Pancreas (tissue), 10 donors: ENCODE measurements at regions not wholly inside any gene's neighbourhood (a gene's known extent, or its start where the extent isn't known, plus 50 kb on each side); places are given as distances from the start of the nearest gene placed in this dataset.

Experiments used
- ATAC-seq, 4 donors: fragments of 200-7000 bp; cut with Tn5 transposase; one replicate each; pipeline versions ENCODE4 v1.8.0 to v1.9.1; 2020; ENCODE audit warnings: mild to moderate bottlenecking in 4 of 4, moderate library complexity in 4 of 4
- DNase-seq, 6 donors: peaks; one replicate each; pipeline ENCODE4 v3.0.0-alpha.2; 2020
- FAIRE-seq: peaks from 2 replicates; lab custom pipeline; 2012; peaks lifted over from hg19 to GRCh38; lab: Jason Lieb, UNC
- H3K27ac ChIP-seq, 4 donors: fragments of 200-600 bp; sonication (generic); 1 replicate in 3 of 4; 2 replicates in 1 of 4; pipeline versions ENCODE4 v1.5.0 to v1.8.0; 2020
- H3K27me3 ChIP-seq, 4 donors: fragments of 200-600 bp; one replicate each; pipeline ENCODE4 v1.8.0; 2021
- H3K36me3 ChIP-seq, 3 donors: fragments of 200-600 bp; sonication (generic) in 1 of 3; one replicate each; pipeline versions ENCODE4 v1.5.0 to v1.8.0; 2020 to 2021
- H3K4me1 ChIP-seq, 3 donors: fragments of 200-600 bp; one replicate each; pipeline ENCODE4 v1.8.0; 2021
- H3K4me3 ChIP-seq, 4 donors: fragments of 200-600 bp; sonication (generic) in 2 of 4; one replicate each; pipeline versions ENCODE4 v1.5.0 to v1.8.0; 2020 to 2021
- H3K9me3 ChIP-seq, 4 donors: fragments of 200-600 bp; one replicate each; pipeline ENCODE4 v1.8.0; 2021
- WGBS, 2 donors: extraction: QIAGEN DNeasy Blood & Tissue Kit; methylation state at CpG; one replicate each; pipeline ENCODE4 v1.1.7; 2013; 5-methylcytosine and 5-hydroxymethylcytosine counted together
- intact Hi-C, 3 donors: fragments of 100-400 bp; cut with DNase I; formaldehyde crosslinking; loops; one replicate each; pipeline versions ENCODE4 v1.11.1 to v1.14.2; 2022
- TF ChIP-seq, protein P1 (sequence below), 4 donors: fragments of 200-600 bp; sonication (generic) in 3 of 4; IDR thresholded peaks; one replicate each; pipeline versions ENCODE4 v1.5.0 to v1.8.0; 2021; ENCODE audit warnings: antibody characterized with exemption in 4 of 4
- donor health status: healthy with polysubstance abuse.
- donor health status: DM: no; HTN: no; CAD: no; lungs with moderate emphysema.
- donor health status: DM: no; HTN: no; CAD: no.
- donor health status: control.
- donor health status: control.
- donor health status: Bipolar disorder and iron deficiency.
- donor health status: DM: yes; HTN: yes; CAD: no.
- donor health status: DM: no; HTN: no; CAD: no.
- donor health status: DM: no; HTN: no; CAD: no.
- donor health status: DM: yes; HTN: yes; CAD: no.

DNA sequence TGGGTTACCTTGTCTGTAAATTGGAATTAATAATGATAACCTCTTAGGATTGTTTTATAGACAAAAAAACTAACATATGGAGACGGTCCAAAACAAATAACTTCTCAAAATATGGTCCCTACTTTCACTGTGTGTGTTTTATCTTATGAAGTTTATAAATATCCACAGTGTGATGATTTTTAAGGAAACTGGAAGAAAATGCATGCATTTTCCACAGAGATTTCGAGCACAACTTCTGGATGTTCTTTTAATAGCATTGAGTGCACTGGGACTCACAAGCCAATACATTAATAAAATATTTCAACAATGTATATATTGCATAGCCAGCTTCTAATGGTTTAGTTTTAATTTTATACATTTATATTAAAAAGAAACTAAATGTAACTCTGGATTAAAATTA is 87.9 kb upstream of the SPHKAP start:
- no peaks in the 10 kb centered on the region for H3K27me3 ChIP-seq
- WGBS, 2 donors: 44 to 54% methylated on average over 2 of the region's 2 CpGs
- TF ChIP-seq, protein P1, sequence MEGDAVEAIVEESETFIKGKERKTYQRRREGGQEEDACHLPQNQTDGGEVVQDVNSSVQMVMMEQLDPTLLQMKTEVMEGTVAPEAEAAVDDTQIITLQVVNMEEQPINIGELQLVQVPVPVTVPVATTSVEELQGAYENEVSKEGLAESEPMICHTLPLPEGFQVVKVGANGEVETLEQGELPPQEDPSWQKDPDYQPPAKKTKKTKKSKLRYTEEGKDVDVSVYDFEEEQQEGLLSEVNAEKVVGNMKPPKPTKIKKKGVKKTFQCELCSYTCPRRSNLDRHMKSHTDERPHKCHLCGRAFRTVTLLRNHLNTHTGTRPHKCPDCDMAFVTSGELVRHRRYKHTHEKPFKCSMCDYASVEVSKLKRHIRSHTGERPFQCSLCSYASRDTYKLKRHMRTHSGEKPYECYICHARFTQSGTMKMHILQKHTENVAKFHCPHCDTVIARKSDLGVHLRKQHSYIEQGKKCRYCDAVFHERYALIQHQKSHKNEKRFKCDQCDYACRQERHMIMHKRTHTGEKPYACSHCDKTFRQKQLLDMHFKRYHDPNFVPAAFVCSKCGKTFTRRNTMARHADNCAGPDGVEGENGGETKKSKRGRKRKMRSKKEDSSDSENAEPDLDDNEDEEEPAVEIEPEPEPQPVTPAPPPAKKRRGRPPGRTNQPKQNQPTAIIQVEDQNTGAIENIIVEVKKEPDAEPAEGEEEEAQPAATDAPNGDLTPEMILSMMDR (IDR thresholded peaks at IDR 0.05): no peak
- ATAC-seq (no peak), DNase-seq (no peak), FAIRE-seq (no peak)
- H3K9me3 ChIP-seq: no peaks in the 10 kb centered on the region
- H3K36me3 ChIP-seq: no peaks in the 10 kb centered on the region
- intact Hi-C loops: no loop called here
- no peak overlapping the region for H3K4me3 ChIP-seq
- H3K4me1 ChIP-seq: no peaks in the 10 kb centered on the region
- no peak overlapping the region for H3K27ac ChIP-seq

DNA sequence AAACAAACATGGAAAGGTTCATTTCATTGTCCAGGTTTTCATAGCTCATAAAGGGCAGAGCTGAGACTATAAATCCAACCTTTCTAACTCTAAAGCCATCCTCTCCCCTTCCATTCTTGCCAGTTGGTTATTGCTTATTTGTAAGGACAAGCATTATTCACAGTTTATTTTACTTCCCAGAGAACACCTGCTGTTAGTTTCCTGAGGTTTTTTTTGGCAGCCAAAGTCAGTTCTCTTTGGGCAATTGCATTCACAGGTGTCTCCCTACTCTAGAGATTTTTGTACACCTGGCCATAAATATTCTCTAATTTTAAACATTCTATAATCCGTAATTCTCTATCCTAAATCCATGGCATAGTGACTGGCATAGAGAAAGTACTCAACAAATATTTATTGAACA is 87.3 kb upstream of the SPHKAP start:
- WGBS, 2 donors: 34 to 51% methylated on average over 1 of the region's 1 CpG
- no peaks in the 10 kb centered on the region for H3K27me3 ChIP-seq
- TF ChIP-seq, protein P1 (IDR thresholded peaks at IDR 0.05): no peak
- DNase-seq (no peak), FAIRE-seq (no peak), ATAC-seq (no peak)
- H3K4me1 ChIP-seq: no peaks in the 10 kb centered on the region
- H3K4me3 ChIP-seq: no peak overlapping the region
- H3K36me3 ChIP-seq: no peaks in the 10 kb centered on the region
- intact Hi-C loops: no loop called here
- H3K9me3 ChIP-seq: no peaks in the 10 kb centered on the region
- H3K27ac ChIP-seq: no peak overlapping the region

DNA sequence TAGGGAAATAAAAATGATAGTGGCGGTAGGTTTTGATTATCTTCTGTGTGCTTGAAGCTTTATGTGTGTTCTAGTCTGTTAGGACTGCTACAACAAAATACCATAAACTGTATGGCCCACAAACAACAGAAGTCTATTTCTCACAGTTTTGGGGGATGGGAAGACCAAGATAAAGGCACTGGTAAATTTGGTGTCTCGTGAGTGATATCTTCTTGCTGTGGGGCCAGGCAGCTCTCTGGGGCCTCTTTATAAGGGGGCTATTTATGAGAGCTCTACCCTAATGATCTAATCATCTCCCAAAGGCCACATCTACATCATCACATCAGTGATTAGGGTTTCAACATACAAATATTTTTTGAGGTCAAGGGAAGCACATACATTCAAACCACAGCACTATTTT is 86.8 kb upstream of the SPHKAP start:
- no peaks in the 10 kb centered on the region for H3K36me3 ChIP-seq
- no peaks in the 10 kb centered on the region for H3K9me3 ChIP-seq
- H3K27ac ChIP-seq: no peak overlapping the region
- FAIRE-seq (no peak), DNase-seq (no peak), ATAC-seq (no peak)
- 76 to 88% methylated on average over 2 of the region's 2 CpGs for WGBS, 2 donors
- H3K4me3 ChIP-seq: no peak overlapping the region
- no peaks in the 10 kb centered on the region for H3K4me1 ChIP-seq
- TF ChIP-seq, protein P1 (IDR thresholded peaks at IDR 0.05): no peak
- no peaks in the 10 kb centered on the region for H3K27me3 ChIP-seq
- intact Hi-C loops: no loop called here

DNA sequence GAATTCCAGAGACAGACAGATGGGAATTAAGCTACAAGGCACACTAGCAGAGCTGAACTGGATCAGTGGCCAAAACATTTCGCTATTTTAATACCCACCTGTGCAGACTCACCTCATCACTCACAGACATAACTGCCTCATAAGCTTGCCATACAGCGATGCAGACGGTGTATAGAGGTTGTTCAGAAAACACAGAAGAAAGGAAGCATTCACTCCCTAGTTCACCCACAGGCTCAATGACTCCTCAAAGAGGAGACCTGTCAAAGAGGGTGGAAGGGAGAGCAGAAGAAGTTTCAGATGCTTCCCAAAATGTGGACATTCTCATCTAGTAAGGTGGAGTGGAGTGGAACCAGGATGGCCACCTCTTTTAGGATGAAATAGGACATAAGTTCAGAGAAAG is 81.7 kb upstream of the SPHKAP start:
- intact Hi-C loops: no loop called here
- DNase-seq (no peak), ATAC-seq (no peak), FAIRE-seq (no peak)
- Histone ChIP-seq H3K9me3 (no peaks in the 10 kb centered on the region), H3K36me3 (no peaks in the 10 kb centered on the region), H3K4me3 (no peak overlapping the region), H3K27ac (no peak overlapping the region), H3K27me3 (no peaks in the 10 kb centered on the region), H3K4me1 (no peaks in the 10 kb centered on the region)
- WGBS, 2 donors: 93 to 94% methylated on average over 3 of the region's 3 CpGs
- TF ChIP-seq, protein P1 (IDR thresholded peaks at IDR 0.05): no peak

DNA sequence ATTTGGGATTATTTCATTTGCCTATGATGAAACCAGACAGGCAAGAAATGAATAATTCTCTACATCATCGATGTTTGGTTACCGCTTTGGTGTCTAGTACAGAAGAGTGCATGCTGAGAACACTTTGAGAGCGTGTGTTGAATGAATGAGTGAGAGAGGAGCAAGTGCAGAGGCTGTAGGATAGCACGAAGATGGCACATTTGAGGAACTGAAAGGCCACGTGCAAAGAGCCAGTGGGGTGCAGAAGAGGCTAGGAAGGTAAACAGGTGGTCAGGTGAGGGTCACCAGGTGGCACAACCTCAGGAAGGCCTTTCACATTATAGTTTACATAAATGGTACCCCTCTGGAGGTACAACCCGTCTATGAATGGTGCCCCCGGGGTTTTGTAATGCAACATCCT is 80.1 kb upstream of the SPHKAP start:
- TF ChIP-seq, protein P1 (IDR thresholded peaks at IDR 0.05): no peak
- FAIRE-seq: no peak

More for the DNA sequence above, 80.1 kb upstream of the SPHKAP start:
- 77 to 83% methylated on average over 7 of the region's 7 CpGs for WGBS, 2 donors
- H3K4me1 ChIP-seq: no peaks in the 10 kb centered on the region
- H3K27me3 ChIP-seq: no peaks in the 10 kb centered on the region
- ATAC-seq (no peak), DNase-seq (no peak)
- no peak overlapping the region for H3K27ac ChIP-seq
- no peak overlapping the region for H3K4me3 ChIP-seq
- no peaks in the 10 kb centered on the region for H3K9me3 ChIP-seq
- intact Hi-C loops: no loop called here
- no peaks in the 10 kb centered on the region for H3K36me3 ChIP-seq
